ENCODE measurements at regions not wholly inside any gene's neighbourhood (a gene's known extent, or its start where the extent isn't known, plus 50 kb on each side); places are given as distances from the start of the nearest gene placed in this dataset.

DNA sequence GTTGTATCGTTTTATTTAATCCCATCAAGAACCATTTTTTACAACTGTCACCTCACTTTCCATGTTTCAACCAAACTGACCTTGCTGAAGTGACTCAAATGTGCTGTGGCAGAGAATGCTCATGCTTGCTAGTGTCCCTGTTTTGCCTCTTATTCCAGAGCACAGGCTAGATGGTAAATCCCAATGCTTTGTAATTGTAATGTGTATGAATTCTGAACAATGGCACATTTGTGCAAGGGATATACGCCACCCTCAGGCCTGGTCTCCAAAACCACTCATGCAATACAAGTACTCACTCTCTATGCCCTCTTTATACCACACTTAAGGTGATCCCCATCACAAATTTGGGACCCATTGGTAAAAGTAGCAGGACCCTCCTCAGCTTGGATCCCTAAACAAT, 313.6 kb downstream of the HHIPL2 start:
- no peak for TF ChIP-seq EZH2 (IDR thresholded peaks at IDR 0.05; ENCODE audit: insufficient read depth, poor library complexity, severe bottlenecking)
- no peak for TF ChIP-seq EZH2phosphoT487 (IDR thresholded peaks at IDR 0.05; ENCODE audit: insufficient read depth, low read depth)

Measured in GM23248 (cell line).